GM13977 (cell line): ENCODE measurements at regions not wholly inside any gene's neighbourhood (a gene's known extent, or its start where the extent isn't known, plus 50 kb on each side); places are given as distances from the start of the nearest gene placed in this dataset.

Experiments
- DNase-seq: peaks from one replicate; pipeline ENCODE4 v3.0.0; 2012; ENCODE audit warnings: low spot score
- CTCF ChIP-seq: IDR thresholded peaks from 2 replicates; pipeline ENCODE4 v1.5.1; 2012; ENCODE audit warnings: mild to moderate bottlenecking, control low read depth; ENCODE audit not compliant: insufficient read depth; ENCODE audit errors: extremely low read depth, missing control alignments
- in situ Hi-C: fragments of 300-500 bp; cut with MboI; formaldehyde crosslinking; loops from one replicate; pipeline ENCODE4 v1.12.0; 2022; ENCODE audit warnings: low sequenced_read_pairs, low pct_unique_long_range_greater_than_20kb, mixed read lengths, inconsistent platforms; ENCODE audit not compliant: unreplicated experiment

GRCh38 chr1:30320581-30320890 lies 402.8 kb downstream of the MATN1 start:
- in situ Hi-C loops = no loop called here
- no peak for TF ChIP-seq CTCF
- no peak for DNase-seq

GRCh38 chr1:30319765-30320580 lies 403.4 kb downstream of the MATN1 start:
- no peak for TF ChIP-seq CTCF
- no peak for DNase-seq
- in situ Hi-C loops = no loop called here

GRCh38 chr1:30318864-30319718 lies 404.3 kb downstream of the MATN1 start:
- no peak for DNase-seq
- in situ Hi-C loops = no loop called here
- no peak for TF ChIP-seq CTCF

GRCh38 chr1:30318413-30318812 lies 405.0 kb downstream of the MATN1 start:
- DNase-seq = no peak
- no peak for TF ChIP-seq CTCF
- in situ Hi-C loops = no loop called here

- in situ Hi-C loops = no loop called here
Measured at GRCh38 chr1:30317921-30318320, 405.5 kb downstream of the MATN1 start.

GRCh38 chr1:30316056-30316455 lies 407.3 kb downstream of the MATN1 start:
- no peak for DNase-seq
- in situ Hi-C loops = no loop called here
- TF ChIP-seq CTCF = no peak

More at GRCh38 chr1:30317921-30318320, 405.5 kb downstream of the MATN1 start:
- DNase-seq = no peak
- no peak for TF ChIP-seq CTCF
